ENCODE measurements at regions not wholly inside any gene's neighbourhood (a gene's known extent, or its start where the extent isn't known, plus 50 kb on each side); places are given as distances from the start of the nearest gene placed in this dataset.

DNA sequence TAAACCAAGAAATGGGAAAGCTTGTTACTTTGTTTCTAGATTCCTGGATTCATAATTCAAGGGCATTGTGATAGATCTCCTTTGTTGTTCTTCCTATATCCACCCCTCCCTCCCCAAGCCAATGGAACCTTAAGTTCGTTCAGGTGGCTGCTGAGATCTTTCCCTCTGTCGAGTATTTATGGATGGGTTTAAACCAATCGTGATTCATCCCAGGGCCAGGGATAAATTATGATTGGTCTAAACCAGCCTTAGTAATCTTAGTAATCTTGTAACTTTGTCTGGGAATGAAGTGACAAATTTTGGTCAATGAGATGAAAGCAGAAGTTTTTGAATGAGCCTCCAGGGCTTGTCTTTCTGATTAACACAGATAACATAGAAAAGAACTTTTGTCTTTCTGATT is 56.1 kb upstream of the PCED1B start:
- Histone ChIP-seq H3K4me1 (replicated peaks in 1 of 2; ENCODE audit: control insufficient read depth in 2 of 2, insufficient read depth in 2 of 2, low read length in 2 of 2) (no peaks in the 10 kb centered on the region), H4K20me1 (replicated peaks; ENCODE audit: control insufficient read depth, insufficient read depth, low read length) (no peaks in the 10 kb centered on the region), H3K36me3 (ENCODE audit: control insufficient read depth, insufficient read depth, low read length) (no peaks in the 10 kb centered on the region), H3K4me3 (no peak overlapping the region), H3K9me3 (replicated peaks; ENCODE audit: control insufficient read depth, insufficient read depth, low read depth, low read length) (no peaks in the 10 kb centered on the region), H3K4me2 (ENCODE audit: insufficient read depth, low read length) (no peak overlapping the region), H3K27ac (ENCODE audit: extremely low read depth, low read depth, low read length) (no peak overlapping the region), H3K9ac (ENCODE audit: insufficient read depth in 1 of 2, low read depth in 2 of 2, low read length in 2 of 2) (no peak overlapping the region), H3K79me2 (ENCODE audit: control insufficient read depth, insufficient read depth, low read length) (no peaks in the 10 kb centered on the region), H3K9me1 (ENCODE audit: control insufficient read depth, insufficient read depth, low read length) (no peaks in the 10 kb centered on the region), H3K27me3 (ENCODE audit: control insufficient read depth in 2 of 2, insufficient read depth in 2 of 2, low read length in 2 of 2) (peaks cover 2 to 8% of the 10 kb centered on the region in 2 experiments; a peak in 2 of 5 replicates), H2AFZ (ENCODE audit: low read depth, low read length) (no peak overlapping the region)
- ATAC-seq (peak; percentile 43; the same call in 2 of the 3 replicates), DNase-seq (ENCODE audit: extremely low read depth in 1 of 4, low spot score in 3 of 4) (no peak), FAIRE-seq (no peak)
- in situ Hi-C loops (cut with MboI) = loop anchor here (25.0 kb wide), 2 partner anchors 686 to 886 kb away; no protein-coding TSS in a partner anchor
- CTCF ChIA-PET (ENCODE audit: low intra/inter-chr PET ratio) = no interaction called here
- intact Hi-C loops (cut with micrococcal nuclease) = loop anchor here (5.0 to 10.0 kb wide), 3 partner anchors 681 to 951 kb away; no protein-coding TSS in a partner anchor
- no TSS peak for BruUV-seq (replicated peaks)
- 2% methylated on average over 3 of the region's 3 CpGs for WGBS (ENCODE audit: insufficient coverage, low coverage, missing lambda C conversion rate)
- POLR2A ChIA-PET = interaction anchor here (0.7 to 1.1 kb wide), 2 partner anchors 8 to 593 kb away, joined by 3 to 4 read pairs; no protein-coding TSS in a partner anchor
- TF ChIP-seq, protein P1, sequence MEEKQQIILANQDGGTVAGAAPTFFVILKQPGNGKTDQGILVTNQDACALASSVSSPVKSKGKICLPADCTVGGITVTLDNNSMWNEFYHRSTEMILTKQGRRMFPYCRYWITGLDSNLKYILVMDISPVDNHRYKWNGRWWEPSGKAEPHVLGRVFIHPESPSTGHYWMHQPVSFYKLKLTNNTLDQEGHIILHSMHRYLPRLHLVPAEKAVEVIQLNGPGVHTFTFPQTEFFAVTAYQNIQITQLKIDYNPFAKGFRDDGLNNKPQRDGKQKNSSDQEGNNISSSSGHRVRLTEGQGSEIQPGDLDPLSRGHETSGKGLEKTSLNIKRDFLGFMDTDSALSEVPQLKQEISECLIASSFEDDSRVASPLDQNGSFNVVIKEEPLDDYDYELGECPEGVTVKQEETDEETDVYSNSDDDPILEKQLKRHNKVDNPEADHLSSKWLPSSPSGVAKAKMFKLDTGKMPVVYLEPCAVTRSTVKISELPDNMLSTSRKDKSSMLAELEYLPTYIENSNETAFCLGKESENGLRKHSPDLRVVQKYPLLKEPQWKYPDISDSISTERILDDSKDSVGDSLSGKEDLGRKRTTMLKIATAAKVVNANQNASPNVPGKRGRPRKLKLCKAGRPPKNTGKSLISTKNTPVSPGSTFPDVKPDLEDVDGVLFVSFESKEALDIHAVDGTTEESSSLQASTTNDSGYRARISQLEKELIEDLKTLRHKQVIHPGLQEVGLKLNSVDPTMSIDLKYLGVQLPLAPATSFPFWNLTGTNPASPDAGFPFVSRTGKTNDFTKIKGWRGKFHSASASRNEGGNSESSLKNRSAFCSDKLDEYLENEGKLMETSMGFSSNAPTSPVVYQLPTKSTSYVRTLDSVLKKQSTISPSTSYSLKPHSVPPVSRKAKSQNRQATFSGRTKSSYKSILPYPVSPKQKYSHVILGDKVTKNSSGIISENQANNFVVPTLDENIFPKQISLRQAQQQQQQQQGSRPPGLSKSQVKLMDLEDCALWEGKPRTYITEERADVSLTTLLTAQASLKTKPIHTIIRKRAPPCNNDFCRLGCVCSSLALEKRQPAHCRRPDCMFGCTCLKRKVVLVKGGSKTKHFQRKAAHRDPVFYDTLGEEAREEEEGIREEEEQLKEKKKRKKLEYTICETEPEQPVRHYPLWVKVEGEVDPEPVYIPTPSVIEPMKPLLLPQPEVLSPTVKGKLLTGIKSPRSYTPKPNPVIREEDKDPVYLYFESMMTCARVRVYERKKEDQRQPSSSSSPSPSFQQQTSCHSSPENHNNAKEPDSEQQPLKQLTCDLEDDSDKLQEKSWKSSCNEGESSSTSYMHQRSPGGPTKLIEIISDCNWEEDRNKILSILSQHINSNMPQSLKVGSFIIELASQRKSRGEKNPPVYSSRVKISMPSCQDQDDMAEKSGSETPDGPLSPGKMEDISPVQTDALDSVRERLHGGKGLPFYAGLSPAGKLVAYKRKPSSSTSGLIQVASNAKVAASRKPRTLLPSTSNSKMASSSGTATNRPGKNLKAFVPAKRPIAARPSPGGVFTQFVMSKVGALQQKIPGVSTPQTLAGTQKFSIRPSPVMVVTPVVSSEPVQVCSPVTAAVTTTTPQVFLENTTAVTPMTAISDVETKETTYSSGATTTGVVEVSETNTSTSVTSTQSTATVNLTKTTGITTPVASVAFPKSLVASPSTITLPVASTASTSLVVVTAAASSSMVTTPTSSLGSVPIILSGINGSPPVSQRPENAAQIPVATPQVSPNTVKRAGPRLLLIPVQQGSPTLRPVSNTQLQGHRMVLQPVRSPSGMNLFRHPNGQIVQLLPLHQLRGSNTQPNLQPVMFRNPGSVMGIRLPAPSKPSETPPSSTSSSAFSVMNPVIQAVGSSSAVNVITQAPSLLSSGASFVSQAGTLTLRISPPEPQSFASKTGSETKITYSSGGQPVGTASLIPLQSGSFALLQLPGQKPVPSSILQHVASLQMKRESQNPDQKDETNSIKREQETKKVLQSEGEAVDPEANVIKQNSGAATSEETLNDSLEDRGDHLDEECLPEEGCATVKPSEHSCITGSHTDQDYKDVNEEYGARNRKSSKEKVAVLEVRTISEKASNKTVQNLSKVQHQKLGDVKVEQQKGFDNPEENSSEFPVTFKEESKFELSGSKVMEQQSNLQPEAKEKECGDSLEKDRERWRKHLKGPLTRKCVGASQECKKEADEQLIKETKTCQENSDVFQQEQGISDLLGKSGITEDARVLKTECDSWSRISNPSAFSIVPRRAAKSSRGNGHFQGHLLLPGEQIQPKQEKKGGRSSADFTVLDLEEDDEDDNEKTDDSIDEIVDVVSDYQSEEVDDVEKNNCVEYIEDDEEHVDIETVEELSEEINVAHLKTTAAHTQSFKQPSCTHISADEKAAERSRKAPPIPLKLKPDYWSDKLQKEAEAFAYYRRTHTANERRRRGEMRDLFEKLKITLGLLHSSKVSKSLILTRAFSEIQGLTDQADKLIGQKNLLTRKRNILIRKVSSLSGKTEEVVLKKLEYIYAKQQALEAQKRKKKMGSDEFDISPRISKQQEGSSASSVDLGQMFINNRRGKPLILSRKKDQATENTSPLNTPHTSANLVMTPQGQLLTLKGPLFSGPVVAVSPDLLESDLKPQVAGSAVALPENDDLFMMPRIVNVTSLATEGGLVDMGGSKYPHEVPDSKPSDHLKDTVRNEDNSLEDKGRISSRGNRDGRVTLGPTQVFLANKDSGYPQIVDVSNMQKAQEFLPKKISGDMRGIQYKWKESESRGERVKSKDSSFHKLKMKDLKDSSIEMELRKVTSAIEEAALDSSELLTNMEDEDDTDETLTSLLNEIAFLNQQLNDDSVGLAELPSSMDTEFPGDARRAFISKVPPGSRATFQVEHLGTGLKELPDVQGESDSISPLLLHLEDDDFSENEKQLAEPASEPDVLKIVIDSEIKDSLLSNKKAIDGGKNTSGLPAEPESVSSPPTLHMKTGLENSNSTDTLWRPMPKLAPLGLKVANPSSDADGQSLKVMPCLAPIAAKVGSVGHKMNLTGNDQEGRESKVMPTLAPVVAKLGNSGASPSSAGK (IDR thresholded peaks at IDR 0.05) = no peak
- no peak for TF ChIP-seq ZNF143 (CRISPR knock-in tag; IDR thresholded peaks at IDR 0.05)
- TF ChIP-seq ZNF77 (CRISPR knock-in tag; IDR thresholded peaks at IDR 0.05) = no peak
- no peak for TF ChIP-seq TRIM24 (IDR thresholded peaks at IDR 0.05)
- TF ChIP-seq MAZ (CRISPR knock-in tag; conservative IDR thresholded peaks at IDR 0.05 in 1 of 2, IDR thresholded peaks at IDR 0.05 in 1 of 2) = no peak
- no peak for TF ChIP-seq POLR2AphosphoS5 (IDR thresholded peaks at IDR 0.05; ENCODE audit: control insufficient read depth, insufficient read depth, low read depth, low read length)
- no peak for TF ChIP-seq SRSF1 (IDR thresholded peaks at IDR 0.05; ENCODE audit: low read depth, low read length)
- TF ChIP-seq SMAD1 (IDR thresholded peaks at IDR 0.05; ENCODE audit: low read depth, low read length, partially characterized antibody) = no peak
- TF ChIP-seq, protein P2, sequence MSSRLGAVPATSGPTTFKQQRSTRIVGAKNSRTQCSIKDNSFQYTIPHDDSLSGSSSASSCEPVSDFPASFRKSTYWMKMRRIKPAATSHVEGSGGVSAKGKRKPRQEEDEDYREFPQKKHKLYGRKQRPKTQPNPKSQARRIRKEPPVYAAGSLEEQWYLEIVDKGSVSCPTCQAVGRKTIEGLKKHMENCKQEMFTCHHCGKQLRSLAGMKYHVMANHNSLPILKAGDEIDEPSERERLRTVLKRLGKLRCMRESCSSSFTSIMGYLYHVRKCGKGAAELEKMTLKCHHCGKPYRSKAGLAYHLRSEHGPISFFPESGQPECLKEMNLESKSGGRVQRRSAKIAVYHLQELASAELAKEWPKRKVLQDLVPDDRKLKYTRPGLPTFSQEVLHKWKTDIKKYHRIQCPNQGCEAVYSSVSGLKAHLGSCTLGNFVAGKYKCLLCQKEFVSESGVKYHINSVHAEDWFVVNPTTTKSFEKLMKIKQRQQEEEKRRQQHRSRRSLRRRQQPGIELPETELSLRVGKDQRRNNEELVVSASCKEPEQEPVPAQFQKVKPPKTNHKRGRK (tag; IDR thresholded peaks at IDR 0.05) = no peak

Measured in K562 (cell line).